GM18507 (cell line): ENCODE measurements at regions not wholly inside any gene's neighbourhood (a gene's known extent, or its start where the extent isn't known, plus 50 kb on each side); places are given as distances from the start of the nearest gene placed in this dataset.

Experiments used
- DNase-seq: peaks from one replicate; pipeline ENCODE4 v3.0.0; 2011; ENCODE audit warnings: low read depth; ENCODE audit not compliant: insufficient read length; ENCODE audit errors: extremely low spot score
- FAIRE-seq: peaks from 2 replicates; lab custom pipeline; 2011; peaks lifted over from hg19 to GRCh38; lab: Jason Lieb, UNC

- FAIRE-seq, result no peak
Observed at GRCh38 chr18:78303519-78304191, 676.0 kb upstream of the SALL3 start.

GRCh38 chr18:78304192-78305164, 675.1 kb upstream of the SALL3 start:
- DNase-seq (no peak), FAIRE-seq (no peak)

More at GRCh38 chr18:78303519-78304191, 676.0 kb upstream of the SALL3 start:
- DNase-seq, result no peak

- DNase-seq (no peak), FAIRE-seq (no peak)
Observed at GRCh38 chr18:78305789-78306188, 673.8 kb upstream of the SALL3 start.

- FAIRE-seq (no peak), DNase-seq (no peak)
Observed at GRCh38 chr18:78309307-78309706, 670.3 kb upstream of the SALL3 start.

GRCh38 chr18:78309924-78310323, 669.7 kb upstream of the SALL3 start:
- DNase-seq (no peak), FAIRE-seq (no peak)

GRCh38 chr18:78319264-78319663, 660.4 kb upstream of the SALL3 start:
- DNase-seq (no peak), FAIRE-seq (no peak)

GRCh38 chr18:78319961-78320360, 659.7 kb upstream of the SALL3 start:
- FAIRE-seq, result no peak
- no peak for DNase-seq

GRCh38 chr18:78321402-78321801, 658.2 kb upstream of the SALL3 start:
- DNase-seq (no peak), FAIRE-seq (no peak)

GRCh38 chr18:78323453-78324197, 656.0 kb upstream of the SALL3 start:
- FAIRE-seq (no peak), DNase-seq (no peak)

GRCh38 chr18:78327643-78328042, 652.0 kb upstream of the SALL3 start:
- no peak for DNase-seq
- no peak for FAIRE-seq

GRCh38 chr18:78330766-78331165, 648.9 kb upstream of the SALL3 start:
- DNase-seq (no peak), FAIRE-seq (no peak)

GRCh38 chr18:78352910-78353309, 626.7 kb upstream of the SALL3 start:
- DNase-seq (no peak), FAIRE-seq (no peak)

- no peak for FAIRE-seq
- no peak for DNase-seq
Observed at GRCh38 chr18:78362198-78362597, 617.4 kb upstream of the SALL3 start.

GRCh38 chr18:78363556-78364387, 615.8 kb upstream of the SALL3 start:
- FAIRE-seq (no peak), DNase-seq (no peak)

- DNase-seq (no peak), FAIRE-seq (no peak)
Observed at GRCh38 chr18:78364388-78364960, 615.1 kb upstream of the SALL3 start.

GRCh38 chr18:78367996-78368395, 611.6 kb upstream of the SALL3 start:
- FAIRE-seq (no peak), DNase-seq (no peak)

- no peak for FAIRE-seq
- no peak for DNase-seq
Observed at GRCh38 chr18:78368726-78369125, 610.9 kb upstream of the SALL3 start.

- DNase-seq (no peak), FAIRE-seq (no peak)
Observed at GRCh38 chr18:78376046-78376445, 603.6 kb upstream of the SALL3 start.

GRCh38 chr18:78378403-78378802, 601.2 kb upstream of the SALL3 start:
- DNase-seq (no peak), FAIRE-seq (no peak)
